HepG2 (cell line): ENCODE measurements at regions not wholly inside any gene's neighbourhood (a gene's known extent, or its start where the extent isn't known, plus 50 kb on each side); places are given as distances from the start of the nearest gene placed in this dataset.

Experiments
- ATAC-seq: fragments of 200-7000 bp; cut with Tn5 transposase; 3 replicates; pipeline ENCODE4 v1.9.1; 2020; ENCODE audit warnings: mild to moderate bottlenecking, moderate library complexity
- BruUV-seq: library from RNA; stranded (reverse); fragments of 400-500 nt; replicated peaks from 2 replicates; lab custom pipeline; 2021; lab: Mats Ljungman, UMichigan
- CTCF ChIA-PET: fragments of 300-600 bp; formaldehyde crosslinking; extraction: SDS; loops from one replicate; lab custom pipeline; 2021; ENCODE audit warnings: low total read pairs, inconsistent platforms, low intra/inter-chr PET ratio; lab: Yijun Ruan, JAX
- POLR2A ChIA-PET: fragments of 350-600 bp; sonication (Branson Sonifier 250); formaldehyde crosslinking; loops from one replicate; lab custom pipeline; 2020; ENCODE audit warnings: antibody characterized with exemption, inconsistent platforms; lab: Yijun Ruan, JAX
- DNase-seq: peaks from one replicate; pipeline ENCODE4 v3.0.0-alpha.2; 2015; ENCODE audit warnings: low spot score
- FAIRE-seq: peaks from 3 replicates; lab custom pipeline; 2011; peaks lifted over from hg19 to GRCh38; lab: Jason Lieb, UNC
- H2AFZ ChIP-seq: one replicate; pipeline ENCODE4 v1.6.1; 2011; ENCODE audit warnings: low read length, inconsistent platforms
- H3K27ac ChIP-seq: fragments of 300-600 bp; 3 replicates; pipeline ENCODE4 v1.8.0; 2011; ENCODE audit warnings: mixed run types, mild to moderate bottlenecking, mixed read lengths, low read length, inconsistent platforms; ENCODE audit not compliant: insufficient read depth; ENCODE audit errors: extremely low read length
- H3K27me3 ChIP-seq, 2 experiments: fragments of 200-600 bp in 1 of 2; 2 replicates in 1 of 2; 3 replicates in 1 of 2; pipeline versions ENCODE4 v1.6.0 to v1.8.0; 2011; ENCODE audit warnings: low read length in 2 of 2, mild to moderate bottlenecking in 2 of 2, moderate library complexity in 2 of 2, inconsistent platforms in 1 of 2; ENCODE audit not compliant: insufficient read depth in 2 of 2, control insufficient read depth in 1 of 2
- H3K36me3 ChIP-seq, 2 experiments: fragments of 200-600 bp in 1 of 2; replicated peaks in 1 of 2; 2 replicates in 1 of 2; 3 replicates in 1 of 2; pipeline versions ENCODE4 v1.5.1 to v1.8.0; 2011; ENCODE audit warnings: low read length in 2 of 2, inconsistent platforms in 1 of 2; ENCODE audit not compliant: insufficient read depth in 2 of 2, control insufficient read depth in 1 of 2
- H3K4me1 ChIP-seq: 2 replicates; pipeline ENCODE4 v1.5.1; 2012; ENCODE audit warnings: low read length, inconsistent platforms; ENCODE audit not compliant: insufficient read depth
- H3K4me2 ChIP-seq: 2 replicates; pipeline ENCODE4 v1.6.0; 2011; ENCODE audit warnings: low read depth, low read length, inconsistent platforms
- H3K4me3 ChIP-seq, 3 experiments: fragments of 200-600 bp in 1 of 3; sonication (generic), shearing (Covaris generic) in 1 of 3; replicated peaks in 1 of 3; 2 replicates each; pipeline ENCODE4 v1.5.1; 2011 to 2016; ENCODE audit warnings: low read length in 3 of 3, inconsistent platforms in 2 of 3, low read depth in 2 of 3, mild to moderate bottlenecking in 2 of 3, control low read depth in 1 of 3, mixed read lengths in 1 of 3; ENCODE audit not compliant: insufficient read depth in 1 of 3
- H3K79me2 ChIP-seq: one replicate; pipeline ENCODE4 v1.6.1; 2011; ENCODE audit warnings: low read length, inconsistent platforms; ENCODE audit not compliant: insufficient read depth
- H3K9ac ChIP-seq: 2 replicates; pipeline ENCODE4 v1.6.0; 2011; ENCODE audit warnings: mild to moderate bottlenecking, low read depth, low read length, inconsistent platforms; ENCODE audit not compliant: insufficient read depth
- H3K9me3 ChIP-seq: 2 replicates; pipeline ENCODE4 v1.5.1; 2012; ENCODE audit warnings: mild to moderate bottlenecking, low read length
- H4K20me1 ChIP-seq: 2 replicates; pipeline ENCODE4 v1.6.0; 2011; ENCODE audit warnings: inconsistent platforms, mild to moderate bottlenecking, low read length, moderate library complexity; ENCODE audit not compliant: insufficient read depth
- E2F2 ChIP-seq: sonication (generic); formaldehyde crosslinking; IDR thresholded peaks from 2 replicates; pipeline ENCODE4 v1.4.0; 2020; ENCODE audit warnings: missing genetic modification reagents, borderline replicate concordance
- KIAA2018 ChIP-seq: sonication (generic); formaldehyde crosslinking; IDR thresholded peaks from 2 replicates; pipeline ENCODE4 v1.5.0; 2020; ENCODE audit warnings: mild to moderate bottlenecking, missing genetic modification reagents, borderline replicate concordance
- ZFP82 ChIP-seq: sonication (generic); formaldehyde crosslinking; IDR thresholded peaks from 2 replicates; pipeline ENCODE4 v1.5.1; 2020; ENCODE audit warnings: mild to moderate bottlenecking, missing genetic modification reagents, borderline replicate concordance
- ZNF687 ChIP-seq: sonication (generic); formaldehyde crosslinking; IDR thresholded peaks from 2 replicates; pipeline ENCODE4 v1.5.1; 2020; ENCODE audit warnings: mild to moderate bottlenecking, missing genetic modification reagents, moderate library complexity
- WGBS: methylation state at CpG from one replicate; pipeline ENCODE4 v1.1.6; 2017; ENCODE audit warnings: low lambda C conversion rate; 5-methylcytosine and 5-hydroxymethylcytosine counted together
- in situ Hi-C: cut with HindIII; loops from 2 replicates; pipeline ENCODE4 v1.10.0; 2017; ENCODE audit warnings: low pct_unique_long_range_greater_than_20kb; ENCODE audit not compliant: extremely low pct_ligation_motif_present
- intact Hi-C: fragments of 100-400 bp; cut with micrococcal nuclease; formaldehyde crosslinking; loops from one replicate; pipeline ENCODE4 v1.10.0; 2022; ENCODE audit not compliant: unreplicated experiment

- no peak for ATAC-seq
- POLR2A ChIA-PET: no interaction called here
Observed at GRCh38 chr2:64367444-64368232, 86.3 kb upstream of the LGALSL start.

More at GRCh38 chr2:64367444-64368232, 86.3 kb upstream of the LGALSL start:
- in situ Hi-C loops (no loop called here), intact Hi-C loops (no loop called here)
- Histone ChIP-seq H3K27me3 (peaks cover 0 to 12% of the 10 kb centered on the region in 2 experiments; a peak in 3 of 5 replicates), H3K9me3 (no peaks in the 10 kb centered on the region), H3K9ac (no peak overlapping the region), H4K20me1 (no peaks in the 10 kb centered on the region), H3K4me1 (no peaks in the 10 kb centered on the region), H3K79me2 (no peaks in the 10 kb centered on the region), H3K36me3 (no peaks in the 10 kb centered on the region), H3K27ac (no peak overlapping the region), H3K4me2 (no peak overlapping the region), H2AFZ (no peak overlapping the region), H3K4me3 (no peak overlapping the region)
- TF ChIP-seq KIAA2018 (CRISPR knock-in tag): no peak
- TF ChIP-seq ZFP82 (CRISPR knock-in tag): no peak
- TF ChIP-seq ZNF687: no peak
- TF ChIP-seq E2F2 (CRISPR knock-in tag): no peak
- DNase-seq (no peak), FAIRE-seq (no peak)
- BruUV-seq: no TSS peak
- WGBS: 28% methylated on average over 7 of the region's 7 CpGs
- CTCF ChIA-PET: no interaction called here
